SK-MEL-5 (cell line): ENCODE measurements at regions not wholly inside any gene's neighbourhood (a gene's known extent, or its start where the extent isn't known, plus 50 kb on each side); places are given as distances from the start of the nearest gene placed in this dataset.
"Not testable (repeated sequence)": the region's sequence is repeated elsewhere in the genome, so short reads cannot be mapped to it uniquely, and the experiment has no call there.

Experiments
- DNase-seq: peaks from one replicate; pipeline ENCODE4 v3.0.0-alpha.2; 2016; ENCODE audit warnings: low read depth, low spot score
- in situ Hi-C: cut with HindIII; loops from 2 replicates; pipeline ENCODE4 v1.10.0; 2016; ENCODE audit warnings: low sequenced_read_pairs, high pct_unique_total_duplicates, low pct_unique_long_range_greater_than_20kb
- small RNA-seq, 2 experiments: library from RNA; depleted of rRNA; stranded (forward); fragments of <200 nt; gene quantifications; one replicate each; pipeline ENCODE3, GENCODE V24; 2014

- in situ Hi-C loops, DNase-seq: not testable (repeated sequence)
Observed at GRCh38 chr9:63703670-63704069, 1581.3 kb downstream of the FOXD4L5 start.

- in situ Hi-C loops, DNase-seq: not testable (repeated sequence)
Observed at GRCh38 chr9:63703138-63703665, 1581.8 kb downstream of the FOXD4L5 start.

Small RNA genes lying in the stretch of these regions (small RNA-seq; reads per million reads assigned to genes)
- 0 reads per million in 2 experiments for gene MIR4477B
- gene PTGER4P3: 0 reads per million in 2 experiments
- 0 to 3.4 reads per million in 2 experiments for gene RNA5SP284
